Skeletal muscle satellite cell (primary cell): ENCODE measurements at regions not wholly inside any gene's neighbourhood (a gene's known extent, or its start where the extent isn't known, plus 50 kb on each side); places are given as distances from the start of the nearest gene placed in this dataset. TPM values are rescaled to one million over a fixed set of nuclear protein-coding genes. Genes with fewer than 3 reads are reported as not detected.

Source experiments
- small RNA-seq: library from RNA; depleted of rRNA; stranded (forward); fragments of <200 nt; gene quantifications from one replicate; pipeline ENCODE3, GENCODE V24; 2012

Small RNA genes in the stretch of these regions (small RNA-seq; reads per million reads assigned to genes)
- not detected for gene AL445264.1
- not detected for gene RNU6-54P
